ENCODE measurements at regions not wholly inside any gene's neighbourhood (a gene's known extent, or its start where the extent isn't known, plus 50 kb on each side); places are given as distances from the start of the nearest gene placed in this dataset.
"Not testable (repeated sequence)": the region's sequence is repeated elsewhere in the genome, so short reads cannot be mapped to it uniquely, and the experiment has no call there.

- DNase-seq (ENCODE audit: low spot score) = no peak
Measured at GRCh38 chr13:107819071-107819470, 396.3 kb downstream of the LIG4 start.

- no peak for DNase-seq (ENCODE audit: low spot score)
Measured at GRCh38 chr13:107817647-107818287, 397.6 kb downstream of the LIG4 start.

- no peak for DNase-seq (ENCODE audit: low spot score)
Measured at GRCh38 chr13:107812014-107812412, 403.3 kb downstream of the LIG4 start.

- no peak for DNase-seq (ENCODE audit: low spot score)
Measured at GRCh38 chr13:107811233-107812013, 403.9 kb downstream of the LIG4 start.

GRCh38 chr13:107809125-107809524 is 406.2 kb downstream of the LIG4 start:
- no peak for DNase-seq (ENCODE audit: low spot score)

- DNase-seq (ENCODE audit: low spot score) = no peak
Measured at GRCh38 chr13:107808389-107808788, 406.9 kb downstream of the LIG4 start.

GRCh38 chr13:107807306-107808073 is 407.8 kb downstream of the LIG4 start:
- DNase-seq (ENCODE audit: low spot score) = no peak

GRCh38 chr13:107806726-107807125 is 408.6 kb downstream of the LIG4 start:
- DNase-seq (ENCODE audit: low spot score) = no peak

GRCh38 chr13:107803822-107804495 is 411.4 kb downstream of the LIG4 start:
- DNase-seq (ENCODE audit: low spot score) = no peak

- no peak for DNase-seq (ENCODE audit: low spot score)
Measured at GRCh38 chr13:107801621-107802020, 413.7 kb downstream of the LIG4 start.

- no peak for DNase-seq (ENCODE audit: low spot score)
Measured at GRCh38 chr13:107799001-107799400, 416.3 kb downstream of the LIG4 start.

- no peak for DNase-seq (ENCODE audit: low spot score)
Measured at GRCh38 chr13:107790397-107790796, 424.9 kb downstream of the LIG4 start.

GRCh38 chr13:107788464-107789165 is 426.7 kb downstream of the LIG4 start:
- no peak for DNase-seq (ENCODE audit: low spot score)

- DNase-seq (ENCODE audit: low spot score) = not testable (repeated sequence)
Measured at GRCh38 chr13:107782646-107783045, 432.7 kb downstream of the LIG4 start.

GRCh38 chr13:107778094-107778493 is 437.2 kb downstream of the LIG4 start:
- no peak for DNase-seq (ENCODE audit: low spot score)

GRCh38 chr13:107770541-107770940 is 444.8 kb downstream of the LIG4 start:
- DNase-seq (ENCODE audit: low spot score) = no peak

GRCh38 chr13:107767119-107767518 is 448.2 kb downstream of the LIG4 start:
- no peak for DNase-seq (ENCODE audit: low spot score)

- DNase-seq (ENCODE audit: low spot score) = no peak
Measured at GRCh38 chr13:107765724-107766401, 449.5 kb downstream of the LIG4 start.

GRCh38 chr13:107764046-107764445 is 451.3 kb downstream of the LIG4 start:
- no peak for DNase-seq (ENCODE audit: low spot score)

- no peak for DNase-seq (ENCODE audit: low spot score)
Measured at GRCh38 chr13:107753748-107754147, 461.6 kb downstream of the LIG4 start.

- DNase-seq (ENCODE audit: low spot score) = no peak
Measured at GRCh38 chr13:107753291-107753690, 462.0 kb downstream of the LIG4 start.

Measured in globus pallidus (tissue), 1 donor.